B cell (primary cell): ENCODE measurements at regions not wholly inside any gene's neighbourhood (a gene's known extent, or its start where the extent isn't known, plus 50 kb on each side); places are given as distances from the start of the nearest gene placed in this dataset.

ENCODE experiments used
- ATAC-seq: fragments of 200-7000 bp; cut with Tn5 transposase; one replicate; pipeline ENCODE4 v1.10.0; 2021; ENCODE audit warnings: low read depth, mild to moderate bottlenecking, moderate number of reproducible peaks, moderate library complexity
- CTCF ChIA-PET: fragments of 350-600 bp; sonication (Branson Sonifier 250); formaldehyde crosslinking; loops from one replicate; lab custom pipeline; 2021; ENCODE audit warnings: antibody characterized with exemption, inconsistent platforms; lab: Charles Lee
- POLR2A ChIA-PET: fragments of 350-600 bp; sonication (Branson Sonifier 250); formaldehyde crosslinking; loops from one replicate; lab custom pipeline; 2021; ENCODE audit warnings: antibody characterized with exemption; lab: Charles Lee
- DNase-seq: peaks from one replicate; pipeline ENCODE4 v3.0.0; 2013
- H2AFZ ChIP-seq: 2 replicates; pipeline ENCODE4 v1.6.1; 2012; ENCODE audit warnings: mild to moderate bottlenecking, low read depth, low read length; ENCODE audit not compliant: insufficient read depth, poor library complexity, severe bottlenecking
- H3K27ac ChIP-seq, 2 donors: 1 replicate in 1 of 2; 2 replicates in 1 of 2; pipeline ENCODE4 v1.5.1; 2012 to 2013; ENCODE audit warnings: low read length in 2 of 2, mild to moderate bottlenecking in 2 of 2, moderate library complexity in 1 of 2
- H3K27me3 ChIP-seq, 4 experiments: fragments of 200-600 bp in 1 of 4; sonication (generic) in 1 of 4; replicated peaks in 1 of 4; 1 replicate in 2 of 4; 2 replicates in 2 of 4; pipeline versions ENCODE4 v1.6.1 to v1.7.0; 2013 to 2016; ENCODE audit warnings: low read length in 3 of 4, mild to moderate bottlenecking in 2 of 4, mixed read lengths in 1 of 4, moderate library complexity in 1 of 4; ENCODE audit not compliant: insufficient read depth in 4 of 4, control insufficient read depth in 3 of 4; ENCODE audit errors: control extremely low read depth in 1 of 4
- H3K36me3 ChIP-seq, 2 experiments: replicated peaks in 1 of 2; 1 replicate in 1 of 2; 2 replicates in 1 of 2; pipeline versions ENCODE4 v1.6.1 to v1.7.1; 2013; ENCODE audit warnings: low read length in 1 of 2; ENCODE audit not compliant: insufficient read depth in 2 of 2, control insufficient read depth in 1 of 2; ENCODE audit errors: control extremely low read depth in 1 of 2, extremely low read depth in 1 of 2
- H3K4me1 ChIP-seq, 2 donors: fragments of 200-600 bp in 1 of 2; sonication (generic) in 1 of 2; 1 replicate in 1 of 2; 2 replicates in 1 of 2; pipeline versions ENCODE4 v1.5.1 to v1.6.1; 2013 to 2017; ENCODE audit warnings: low read length in 2 of 2; ENCODE audit not compliant: control insufficient read depth in 2 of 2, insufficient read depth in 2 of 2
- H3K4me2 ChIP-seq: replicated peaks from 2 replicates; pipeline ENCODE3; 2012; ENCODE audit warnings: mild to moderate bottlenecking, low read depth, low read length; ENCODE audit not compliant: poor library complexity, severe bottlenecking
- H3K4me3 ChIP-seq, 5 experiments: fragments of 200-600 bp in 1 of 5; sonication (generic) in 1 of 5; 1 replicate in 3 of 5; 2 replicates in 2 of 5; pipeline versions ENCODE4 v1.5.1 to v1.7.0; 2011 to 2016; ENCODE audit warnings: low read length in 4 of 5, mild to moderate bottlenecking in 4 of 5, low read depth in 2 of 5, control low read depth in 1 of 5, moderate library complexity in 1 of 5; ENCODE audit not compliant: insufficient read depth in 1 of 5; ENCODE audit errors: control extremely low read depth in 1 of 5, extremely low read depth in 1 of 5
- H3K79me2 ChIP-seq: fragments of 200-600 bp; sonication (generic); one replicate; pipeline ENCODE4 v1.6.0; 2016; ENCODE audit warnings: low read length; ENCODE audit not compliant: control insufficient read depth, insufficient read depth
- H3K9ac ChIP-seq: fragments of 200-600 bp; sonication (generic); 2 replicates; pipeline ENCODE4 v1.6.1; 2017; ENCODE audit warnings: mild to moderate bottlenecking, low read length, moderate library complexity
- H3K9me3 ChIP-seq, 3 donors: one replicate each; pipeline versions ENCODE4 v1.6.1 to v1.7.1; 2013; ENCODE audit warnings: low read length in 2 of 3; ENCODE audit not compliant: control insufficient read depth in 2 of 3, insufficient read depth in 1 of 3; ENCODE audit errors: control extremely low read depth in 1 of 3
- H4K20me1 ChIP-seq: 2 replicates; pipeline ENCODE4 v1.6.0; 2012; ENCODE audit warnings: mild to moderate bottlenecking, low read length; ENCODE audit not compliant: insufficient read depth, control insufficient read depth, poor library complexity, severe bottlenecking
- H3K27ac Mint-ChIP-seq: one replicate; pipeline ENCODE4 v1.8.0; 2021; ENCODE audit warnings: mixed read lengths
- H3K27me3 Mint-ChIP-seq: one replicate; pipeline ENCODE4 v1.8.0; 2021; ENCODE audit warnings: mixed read lengths
- H3K4me1 Mint-ChIP-seq: one replicate; pipeline ENCODE4 v1.8.0; 2021; ENCODE audit warnings: mixed read lengths
- H3K4me3 Mint-ChIP-seq: one replicate; pipeline ENCODE4 v1.8.0; 2021; ENCODE audit warnings: mixed read lengths
- H3K9me3 Mint-ChIP-seq: one replicate; pipeline ENCODE4 v1.8.0; 2022; ENCODE audit warnings: mixed read lengths; ENCODE audit not compliant: insufficient read depth
- CTCF ChIP-seq: fragments of 200-600 bp; IDR thresholded peaks from one replicate; pipeline ENCODE4 v1.8.0; 2022; ENCODE audit warnings: antibody characterized with exemption, mild to moderate bottlenecking
- EZH2 ChIP-seq: IDR thresholded peaks from 2 replicates; pipeline ENCODE4 v1.6.1; 2012; ENCODE audit warnings: borderline replicate concordance, low read depth, mild to moderate bottlenecking, moderate library complexity, low read length; ENCODE audit not compliant: insufficient read depth, poor library complexity, severe bottlenecking
- WGBS: methylation state at CpG from one replicate; pipeline ENCODE4 v1.1.5; 2013; ENCODE audit warnings: missing lambda C conversion rate; ENCODE audit not compliant: insufficient coverage; 5-methylcytosine and 5-hydroxymethylcytosine counted together
- intact Hi-C: fragments of 100-400 bp; cut with micrococcal nuclease; formaldehyde crosslinking; loops from one replicate; pipeline ENCODE4 v1.10.0; 2022

GRCh38 chr9:88219601-88220000 is 81.3 kb upstream of the SPATA31C2 start:
- no peak for TF ChIP-seq CTCF
- Histone ChIP-seq H3K9ac (no peak overlapping the region), H3K9me3 (peaks cover 0 to 5% (median 0%) of the 10 kb centered on the region in 3 donors), H2AFZ (no peak overlapping the region), H3K27ac (no peak overlapping the region), H3K4me1 (no peaks in the 10 kb centered on the region), H3K36me3 (no peaks in the 10 kb centered on the region), H3K27me3 (no peaks in the 10 kb centered on the region), H4K20me1 (no peaks in the 10 kb centered on the region), H3K79me2 (no peaks in the 10 kb centered on the region), H3K4me3 (no peak overlapping the region), H3K4me2 (no peak overlapping the region)
- 86% methylated on average over 2 of the region's 4 CpGs for WGBS
- H3K27me3 Mint-ChIP-seq = peaks cover 8% of the 10 kb centered on the region
- ChIA-PET POLR2A (no interaction called here), CTCF (no interaction called here)
- no peaks in the 10 kb centered on the region for H3K4me1 Mint-ChIP-seq
- no peak overlapping the region for H3K27ac Mint-ChIP-seq
- H3K9me3 Mint-ChIP-seq = no peaks in the 10 kb centered on the region
- DNase-seq (no peak), ATAC-seq (no peak)
- intact Hi-C loops = no loop called here
- H3K4me3 Mint-ChIP-seq = no peak overlapping the region

- H3K4me3 ChIP-seq = no peak overlapping the region
- no peak for ATAC-seq
- ChIA-PET CTCF (no interaction called here), POLR2A (no interaction called here)
- Mint-ChIP-seq H3K9me3 (peaks cover under 1% of the 10 kb centered on the region), H3K4me3 (no peak overlapping the region), H3K27ac (no peak overlapping the region), H3K27me3 (peaks cover 8% of the 10 kb centered on the region), H3K4me1 (no peaks in the 10 kb centered on the region)
- H3K9ac ChIP-seq = no peak overlapping the region
- H3K27me3 ChIP-seq = no peaks in the 10 kb centered on the region
- TF ChIP-seq CTCF (no peak), EZH2 (no peak)
- no peaks in the 10 kb centered on the region for H4K20me1 ChIP-seq
- no peak overlapping the region for H3K27ac ChIP-seq
- H3K9me3 ChIP-seq = peaks cover 0 to 5% (median 0%) of the 10 kb centered on the region in 3 donors
- no peak for DNase-seq
- intact Hi-C loops = no loop called here
- no peaks in the 10 kb centered on the region for H3K36me3 ChIP-seq
- WGBS = no CpG with 5 or more reads among the region's 3 CpGs
- no peaks in the 10 kb centered on the region for H3K79me2 ChIP-seq
- H3K4me1 ChIP-seq = no peaks in the 10 kb centered on the region
- H2AFZ ChIP-seq = no peak overlapping the region
- no peak overlapping the region for H3K4me2 ChIP-seq
Observed at GRCh38 chr9:88218726-88219125, 80.5 kb upstream of the SPATA31C2 start.
